Activated CD8-positive, alpha-beta memory T cell treated with anti-CD3 and anti-CD28 coated beads, Interleukin-2, amount 50 U/mL, for 48 hours (primary cell): ENCODE measurements at regions not wholly inside any gene's neighbourhood (a gene's known extent, or its start where the extent isn't known, plus 50 kb on each side); places are given as distances from the start of the nearest gene placed in this dataset.
"Not testable (repeated sequence)": the region's sequence is repeated elsewhere in the genome, so short reads cannot be mapped to it uniquely, and the experiment has no call there.

Experiments used
- DNase-seq: peaks from one replicate; pipeline ENCODE4 v3.0.0-alpha.2; 2020

GRCh38 chrX:40893251-40893910, 158.0 kb upstream of the MED14 start:
- DNase-seq = no peak

- DNase-seq = no peak
These were observed 159.9 kb upstream of the MED14 start for GRCh38 chrX:40895246-40895645.

- no peak for DNase-seq
These were observed 162.5 kb upstream of the MED14 start for GRCh38 chrX:40897718-40898270.

GRCh38 chrX:40904739-40905138, 169.4 kb upstream of the MED14 start:
- not testable (repeated sequence) for DNase-seq

GRCh38 chrX:40908026-40908425, 172.7 kb upstream of the MED14 start:
- no peak for DNase-seq

- no peak for DNase-seq
These were observed 173.6 kb upstream of the MED14 start for GRCh38 chrX:40908857-40909475.

GRCh38 chrX:40912166-40912565, 173.1 kb upstream of the USP9X start:
- DNase-seq = no peak

GRCh38 chrX:40912576-40912975, 172.7 kb upstream of the USP9X start:
- DNase-seq = no peak

GRCh38 chrX:40920351-40920750, 164.9 kb upstream of the USP9X start:
- no peak for DNase-seq

- DNase-seq = no peak
These were observed 162.9 kb upstream of the USP9X start for GRCh38 chrX:40922307-40922706.

GRCh38 chrX:40926739-40927427, 158.4 kb upstream of the USP9X start:
- DNase-seq = not testable (repeated sequence)

GRCh38 chrX:40928076-40928475, 157.2 kb upstream of the USP9X start:
- DNase-seq = no peak

- no peak for DNase-seq
These were observed 153.3 kb upstream of the USP9X start for GRCh38 chrX:40931921-40932320.

- DNase-seq = no peak
These were observed 152.0 kb upstream of the USP9X start for GRCh38 chrX:40933132-40933705.

GRCh38 chrX:40933706-40934425, 151.4 kb upstream of the USP9X start:
- no peak for DNase-seq

- DNase-seq = no peak
These were observed 148.4 kb upstream of the USP9X start for GRCh38 chrX:40936827-40937226.

GRCh38 chrX:40938423-40938822, 146.8 kb upstream of the USP9X start:
- no peak for DNase-seq

- DNase-seq = no peak
These were observed 142.1 kb upstream of the USP9X start for GRCh38 chrX:40943093-40943641.

GRCh38 chrX:40945361-40945713, 139.9 kb upstream of the USP9X start:
- no peak for DNase-seq

- no peak for DNase-seq
These were observed 138.0 kb upstream of the USP9X start for GRCh38 chrX:40947276-40947675.

GRCh38 chrX:40949071-40949470, 136.2 kb upstream of the USP9X start:
- no peak for DNase-seq

- DNase-seq = no peak
These were observed 134.7 kb upstream of the USP9X start for GRCh38 chrX:40950546-40950945.

GRCh38 chrX:40951407-40951806, 133.8 kb upstream of the USP9X start:
- not testable (repeated sequence) for DNase-seq
